ENCODE measurements at regions not wholly inside any gene's neighbourhood (a gene's known extent, or its start where the extent isn't known, plus 50 kb on each side); places are given as distances from the start of the nearest gene placed in this dataset.

GRCh38 chr13:31631746-31632145 is 107.6 kb upstream of the RXFP2 start:
- no peak for TF ChIP-seq HDAC2 (IDR thresholded peaks at IDR 0.05)
- TF ChIP-seq, protein P1, sequence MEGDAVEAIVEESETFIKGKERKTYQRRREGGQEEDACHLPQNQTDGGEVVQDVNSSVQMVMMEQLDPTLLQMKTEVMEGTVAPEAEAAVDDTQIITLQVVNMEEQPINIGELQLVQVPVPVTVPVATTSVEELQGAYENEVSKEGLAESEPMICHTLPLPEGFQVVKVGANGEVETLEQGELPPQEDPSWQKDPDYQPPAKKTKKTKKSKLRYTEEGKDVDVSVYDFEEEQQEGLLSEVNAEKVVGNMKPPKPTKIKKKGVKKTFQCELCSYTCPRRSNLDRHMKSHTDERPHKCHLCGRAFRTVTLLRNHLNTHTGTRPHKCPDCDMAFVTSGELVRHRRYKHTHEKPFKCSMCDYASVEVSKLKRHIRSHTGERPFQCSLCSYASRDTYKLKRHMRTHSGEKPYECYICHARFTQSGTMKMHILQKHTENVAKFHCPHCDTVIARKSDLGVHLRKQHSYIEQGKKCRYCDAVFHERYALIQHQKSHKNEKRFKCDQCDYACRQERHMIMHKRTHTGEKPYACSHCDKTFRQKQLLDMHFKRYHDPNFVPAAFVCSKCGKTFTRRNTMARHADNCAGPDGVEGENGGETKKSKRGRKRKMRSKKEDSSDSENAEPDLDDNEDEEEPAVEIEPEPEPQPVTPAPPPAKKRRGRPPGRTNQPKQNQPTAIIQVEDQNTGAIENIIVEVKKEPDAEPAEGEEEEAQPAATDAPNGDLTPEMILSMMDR (IDR thresholded peaks at IDR 0.05 in 2 of 3, conservative IDR thresholded peaks at IDR 0.05 in 1 of 3; ENCODE audit: insufficient read depth in 2 of 3, low read depth in 1 of 3, low read length in 3 of 3) = no peak
- TF ChIP-seq POLR2A (conservative IDR thresholded peaks at IDR 0.05) = no peak
- TF ChIP-seq, protein P2, sequence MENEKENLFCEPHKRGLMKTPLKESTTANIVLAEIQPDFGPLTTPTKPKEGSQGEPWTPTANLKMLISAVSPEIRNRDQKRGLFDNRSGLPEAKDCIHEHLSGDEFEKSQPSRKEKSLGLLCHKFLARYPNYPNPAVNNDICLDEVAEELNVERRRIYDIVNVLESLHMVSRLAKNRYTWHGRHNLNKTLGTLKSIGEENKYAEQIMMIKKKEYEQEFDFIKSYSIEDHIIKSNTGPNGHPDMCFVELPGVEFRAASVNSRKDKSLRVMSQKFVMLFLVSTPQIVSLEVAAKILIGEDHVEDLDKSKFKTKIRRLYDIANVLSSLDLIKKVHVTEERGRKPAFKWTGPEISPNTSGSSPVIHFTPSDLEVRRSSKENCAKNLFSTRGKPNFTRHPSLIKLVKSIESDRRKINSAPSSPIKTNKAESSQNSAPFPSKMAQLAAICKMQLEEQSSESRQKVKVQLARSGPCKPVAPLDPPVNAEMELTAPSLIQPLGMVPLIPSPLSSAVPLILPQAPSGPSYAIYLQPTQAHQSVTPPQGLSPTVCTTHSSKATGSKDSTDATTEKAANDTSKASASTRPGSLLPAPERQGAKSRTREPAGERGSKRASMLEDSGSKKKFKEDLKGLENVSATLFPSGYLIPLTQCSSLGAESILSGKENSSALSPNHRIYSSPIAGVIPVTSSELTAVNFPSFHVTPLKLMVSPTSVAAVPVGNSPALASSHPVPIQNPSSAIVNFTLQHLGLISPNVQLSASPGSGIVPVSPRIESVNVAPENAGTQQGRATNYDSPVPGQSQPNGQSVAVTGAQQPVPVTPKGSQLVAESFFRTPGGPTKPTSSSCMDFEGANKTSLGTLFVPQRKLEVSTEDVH (IDR thresholded peaks at IDR 0.05; ENCODE audit: low read depth, partially characterized antibody) = no peak
- TF ChIP-seq JUNB (CRISPR knock-in tag; conservative IDR thresholded peaks at IDR 0.05) = no peak
- no peak for TF ChIP-seq SETDB1 (IDR thresholded peaks at IDR 0.05; ENCODE audit: low read length)
- no peak for TF ChIP-seq NONO (IDR thresholded peaks at IDR 0.05; ENCODE audit: low read depth in 2 of 2, low read length in 1 of 2)
- TF ChIP-seq ZNF592 (IDR thresholded peaks at IDR 0.05) = no peak
- TF ChIP-seq MYC (IDR thresholded peaks at IDR 0.05; ENCODE audit: low read depth, low read length) = no peak
- TF ChIP-seq MYC (CRISPR knock-in tag; IDR thresholded peaks at IDR 0.05; ENCODE audit: borderline replicate concordance, low read depth) = no peak
- TF ChIP-seq TAF1 (IDR thresholded peaks at IDR 0.05; ENCODE audit: control insufficient read depth, extremely low read depth, insufficient read depth, low read length, severe bottlenecking) = no peak

Data from K562 (cell line).